HepG2 (cell line): ENCODE measurements at regions not wholly inside any gene's neighbourhood (a gene's known extent, or its start where the extent isn't known, plus 50 kb on each side); places are given as distances from the start of the nearest gene placed in this dataset.

Source experiments
- ELF4 ChIP-seq: sonication (generic); formaldehyde crosslinking; IDR thresholded peaks from 2 replicates; pipeline ENCODE4 v1.5.0; 2020; ENCODE audit warnings: missing genetic modification reagents, mild to moderate bottlenecking, moderate library complexity, borderline replicate concordance
- JUN ChIP-seq: sonication (generic); formaldehyde crosslinking; IDR thresholded peaks from 2 replicates; pipeline ENCODE4 v1.4.0; 2020; ENCODE audit warnings: mild to moderate bottlenecking, missing genetic modification reagents
- SMC3 ChIP-seq: IDR thresholded peaks from 2 replicates; pipeline ENCODE4 v1.6.1; 2011; ENCODE audit warnings: low read length, improper control_type of control experiment
- TF ChIP-seq, protein P1 (sequence below): sonication (generic); formaldehyde crosslinking; IDR thresholded peaks from 2 replicates; pipeline ENCODE4 v1.4.0; 2020; ENCODE audit warnings: low read depth, mild to moderate bottlenecking, missing genetic modification reagents

DNA sequence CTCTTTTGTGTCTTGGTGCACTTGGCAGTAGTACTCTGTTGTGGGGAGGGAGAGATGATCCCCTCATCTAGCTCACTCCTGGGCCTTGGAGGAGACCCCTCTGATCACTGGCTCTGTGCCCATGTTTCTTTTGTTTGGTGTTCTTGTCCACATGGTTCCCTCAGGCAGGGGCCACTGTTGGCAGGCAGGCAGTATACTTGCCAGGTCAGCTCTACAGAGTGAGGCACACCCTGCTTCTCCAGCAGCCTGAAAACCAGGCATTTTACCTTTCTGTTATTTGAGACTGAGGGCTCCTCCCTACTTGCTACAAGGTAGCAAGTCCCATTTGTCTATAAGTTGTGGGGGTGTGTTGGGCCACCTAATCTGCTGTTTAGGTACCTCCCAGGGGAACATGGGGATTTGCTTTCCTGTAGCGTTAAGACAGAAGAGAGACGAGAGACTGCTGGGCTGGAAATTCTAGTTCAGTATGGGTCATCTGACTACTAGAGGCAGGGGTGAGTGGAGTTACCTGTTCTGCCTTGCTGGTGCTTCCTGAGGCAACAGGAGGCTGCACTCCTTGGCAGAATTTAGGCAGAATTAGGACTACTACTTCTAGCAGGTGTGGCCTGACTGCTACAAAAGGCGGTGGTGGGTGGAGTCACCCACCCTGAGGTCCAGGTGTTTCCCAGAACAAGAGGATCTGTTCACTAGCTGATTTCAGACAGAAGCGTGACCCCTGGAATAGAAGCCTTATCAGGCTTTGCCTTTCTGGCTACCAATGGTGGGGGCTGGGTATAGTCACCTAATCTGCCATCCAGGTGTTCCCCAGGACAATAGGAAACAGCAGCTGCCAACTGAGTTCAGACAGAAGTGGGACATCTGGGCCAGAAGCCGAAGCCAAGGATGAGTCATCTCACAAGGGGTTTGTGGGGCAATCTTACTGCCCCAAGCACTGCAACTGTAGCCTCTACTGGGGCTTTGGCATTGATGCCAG is 843.0 kb upstream of the ATXN8OS start:
- TF ChIP-seq, protein P1, sequence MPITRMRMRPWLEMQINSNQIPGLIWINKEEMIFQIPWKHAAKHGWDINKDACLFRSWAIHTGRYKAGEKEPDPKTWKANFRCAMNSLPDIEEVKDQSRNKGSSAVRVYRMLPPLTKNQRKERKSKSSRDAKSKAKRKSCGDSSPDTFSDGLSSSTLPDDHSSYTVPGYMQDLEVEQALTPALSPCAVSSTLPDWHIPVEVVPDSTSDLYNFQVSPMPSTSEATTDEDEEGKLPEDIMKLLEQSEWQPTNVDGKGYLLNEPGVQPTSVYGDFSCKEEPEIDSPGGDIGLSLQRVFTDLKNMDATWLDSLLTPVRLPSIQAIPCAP: no peak
- TF ChIP-seq JUN (CRISPR knock-in tag) (no peak), ELF4 (CRISPR knock-in tag) (no peak), SMC3 (no peak)
